ENCODE measurements at regions not wholly inside any gene's neighbourhood (a gene's known extent, or its start where the extent isn't known, plus 50 kb on each side); places are given as distances from the start of the nearest gene placed in this dataset.

DNA sequence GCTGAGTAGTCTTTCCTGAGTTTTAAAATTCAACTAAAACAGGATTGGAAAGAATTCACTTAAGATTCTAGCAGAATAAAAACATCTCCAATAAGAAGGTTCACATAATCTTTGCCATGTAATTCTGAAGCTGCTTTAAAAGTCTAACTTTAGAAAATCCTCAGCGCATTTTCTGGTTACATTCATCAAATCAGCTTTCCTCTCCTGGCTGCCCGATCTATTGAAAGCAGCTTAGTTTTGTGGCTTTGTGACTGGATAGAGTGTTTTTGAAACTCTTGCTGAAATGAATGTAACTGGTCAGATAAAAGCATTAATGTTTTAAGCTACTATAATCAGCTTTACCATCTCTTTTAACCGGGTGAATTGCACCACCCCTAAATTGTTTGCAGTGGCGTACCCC is 66.8 kb downstream of the DOP1B start:
- DNase-seq (ENCODE audit: low read depth, low spot score): no peak
- Histone ChIP-seq H3K79me2 (ENCODE audit: insufficient read depth, low read length) (no peaks in the 10 kb centered on the region), H3K4me3 (replicated peaks in 1 of 2; ENCODE audit: low read depth in 1 of 2, low read length in 2 of 2) (no peak overlapping the region), H3K9me3 (ENCODE audit: control insufficient read depth in 1 of 2, insufficient read depth in 1 of 2, low read depth in 1 of 2, low read length in 2 of 2) (no peaks in the 10 kb centered on the region), H2AFZ (ENCODE audit: low read depth, low read length, poor library complexity, severe bottlenecking) (no peak overlapping the region), H3K9me2 (ENCODE audit: insufficient read depth) (no peaks in the 10 kb centered on the region), H3K4me1 (ENCODE audit: control insufficient read depth in 1 of 2, insufficient read depth in 2 of 2, low read length in 2 of 2) (no peaks in the 10 kb centered on the region), H3K36me3 (ENCODE audit: control insufficient read depth in 1 of 2, insufficient read depth in 2 of 2, low read length in 2 of 2) (no peaks in the 10 kb centered on the region), H3K4me2 (ENCODE audit: low read length) (no peak overlapping the region), H3K9ac (ENCODE audit: low read length) (no peak overlapping the region), H4K20me1 (ENCODE audit: insufficient read depth) (no peaks in the 10 kb centered on the region), H3K27ac (ENCODE audit: low read depth, low read length) (no peak overlapping the region), H3K27me3 (ENCODE audit: insufficient read depth, low read length) (no peaks in the 10 kb centered on the region)
- no peak for ATAC-seq
- intact Hi-C loops (cut with micrococcal nuclease): no loop called here
- RAD21 ChIA-PET (ENCODE audit: low non-redundant PET in 1 of 2, low total read pairs in 2 of 2, uncharacterized antibody in 2 of 2, unreplicated experiment in 2 of 2): no interaction called here
- CTCF ChIA-PET: interaction anchor here (1.3 kb wide), 1 partner anchor 13 kb away, joined by 5 read pairs; no protein-coding TSS in a partner anchor
- TF ChIP-seq EZH2 (IDR thresholded peaks at IDR 0.05): no peak
- TF ChIP-seq, protein P1, sequence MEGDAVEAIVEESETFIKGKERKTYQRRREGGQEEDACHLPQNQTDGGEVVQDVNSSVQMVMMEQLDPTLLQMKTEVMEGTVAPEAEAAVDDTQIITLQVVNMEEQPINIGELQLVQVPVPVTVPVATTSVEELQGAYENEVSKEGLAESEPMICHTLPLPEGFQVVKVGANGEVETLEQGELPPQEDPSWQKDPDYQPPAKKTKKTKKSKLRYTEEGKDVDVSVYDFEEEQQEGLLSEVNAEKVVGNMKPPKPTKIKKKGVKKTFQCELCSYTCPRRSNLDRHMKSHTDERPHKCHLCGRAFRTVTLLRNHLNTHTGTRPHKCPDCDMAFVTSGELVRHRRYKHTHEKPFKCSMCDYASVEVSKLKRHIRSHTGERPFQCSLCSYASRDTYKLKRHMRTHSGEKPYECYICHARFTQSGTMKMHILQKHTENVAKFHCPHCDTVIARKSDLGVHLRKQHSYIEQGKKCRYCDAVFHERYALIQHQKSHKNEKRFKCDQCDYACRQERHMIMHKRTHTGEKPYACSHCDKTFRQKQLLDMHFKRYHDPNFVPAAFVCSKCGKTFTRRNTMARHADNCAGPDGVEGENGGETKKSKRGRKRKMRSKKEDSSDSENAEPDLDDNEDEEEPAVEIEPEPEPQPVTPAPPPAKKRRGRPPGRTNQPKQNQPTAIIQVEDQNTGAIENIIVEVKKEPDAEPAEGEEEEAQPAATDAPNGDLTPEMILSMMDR (IDR thresholded peaks at IDR 0.05 in 2 of 3, conservative IDR thresholded peaks at IDR 0.05 in 1 of 3; ENCODE audit: borderline replicate concordance in 1 of 3, insufficient read depth in 1 of 3, low read depth in 2 of 3, low read length in 2 of 3): no peak
- no peak for TF ChIP-seq CEBPB (IDR thresholded peaks at IDR 0.05; ENCODE audit: low read depth)
- TF ChIP-seq ZNF274 (IDR thresholded peaks at IDR 0.05; ENCODE audit: low read depth, low read length): no peak
- no peak for TF ChIP-seq SP1 (IDR thresholded peaks at IDR 0.05; ENCODE audit: low read depth)
- no TSS peak for BruUV-seq (replicated peaks)
- POLR2A ChIA-PET: no interaction called here

DNA sequence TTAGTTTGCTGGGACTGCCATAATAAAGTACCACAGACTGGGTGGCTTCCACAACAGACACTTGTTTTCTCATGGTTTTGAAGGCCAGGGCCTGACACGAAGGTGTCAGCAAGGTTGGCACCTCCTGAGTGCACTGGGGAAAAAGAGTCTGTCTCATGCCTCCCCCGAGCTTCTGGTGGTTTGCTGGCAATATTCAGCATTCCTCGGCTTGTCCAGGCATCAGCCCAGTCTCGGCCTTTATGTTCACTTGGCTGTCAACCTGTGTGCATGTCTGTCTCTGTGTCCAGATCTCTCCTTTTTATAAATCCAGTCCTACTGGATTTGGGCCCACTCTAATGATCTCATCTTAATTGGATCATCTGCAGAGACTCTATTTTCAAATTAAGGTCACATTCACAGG is 72.6 kb downstream of the DOP1B start:
- H3K27ac ChIP-seq (ENCODE audit: low read depth, low read length): no peak overlapping the region
- no TSS peak for BruUV-seq (replicated peaks)
- TF ChIP-seq TCF7L2 (IDR thresholded peaks at IDR 0.05; ENCODE audit: borderline replicate concordance, extremely low read depth, insufficient read depth, insufficient read length) (no peak), CEBPB (IDR thresholded peaks at IDR 0.05; ENCODE audit: low read depth) (no peak), EZH2 (IDR thresholded peaks at IDR 0.05) (no peak), JUND (IDR thresholded peaks at IDR 0.05) (no peak), FOSL1 (IDR thresholded peaks at IDR 0.05; ENCODE audit: low read depth) (no peak), SIN3A (IDR thresholded peaks at IDR 0.05; ENCODE audit: low read depth) (no peak), ZFX (IDR thresholded peaks at IDR 0.05) (no peak), RAD21 (IDR thresholded peaks at IDR 0.05; ENCODE audit: low read depth) (no peak), SRF (IDR thresholded peaks at IDR 0.05; ENCODE audit: low read depth) (no peak), POLR2A (IDR thresholded peaks at IDR 0.05; ENCODE audit: borderline replicate concordance, extremely low read depth, insufficient read depth, insufficient read length) (no peak), EGR1 (IDR thresholded peaks at IDR 0.05; ENCODE audit: low read depth) (no peak), POLR2AphosphoS5 (IDR thresholded peaks at IDR 0.05; ENCODE audit: low read depth, low read length) (no peak), EZH2phosphoT487 (IDR thresholded peaks at IDR 0.05; ENCODE audit: borderline replicate concordance) (no peak)
- TF ChIP-seq, protein P2, sequence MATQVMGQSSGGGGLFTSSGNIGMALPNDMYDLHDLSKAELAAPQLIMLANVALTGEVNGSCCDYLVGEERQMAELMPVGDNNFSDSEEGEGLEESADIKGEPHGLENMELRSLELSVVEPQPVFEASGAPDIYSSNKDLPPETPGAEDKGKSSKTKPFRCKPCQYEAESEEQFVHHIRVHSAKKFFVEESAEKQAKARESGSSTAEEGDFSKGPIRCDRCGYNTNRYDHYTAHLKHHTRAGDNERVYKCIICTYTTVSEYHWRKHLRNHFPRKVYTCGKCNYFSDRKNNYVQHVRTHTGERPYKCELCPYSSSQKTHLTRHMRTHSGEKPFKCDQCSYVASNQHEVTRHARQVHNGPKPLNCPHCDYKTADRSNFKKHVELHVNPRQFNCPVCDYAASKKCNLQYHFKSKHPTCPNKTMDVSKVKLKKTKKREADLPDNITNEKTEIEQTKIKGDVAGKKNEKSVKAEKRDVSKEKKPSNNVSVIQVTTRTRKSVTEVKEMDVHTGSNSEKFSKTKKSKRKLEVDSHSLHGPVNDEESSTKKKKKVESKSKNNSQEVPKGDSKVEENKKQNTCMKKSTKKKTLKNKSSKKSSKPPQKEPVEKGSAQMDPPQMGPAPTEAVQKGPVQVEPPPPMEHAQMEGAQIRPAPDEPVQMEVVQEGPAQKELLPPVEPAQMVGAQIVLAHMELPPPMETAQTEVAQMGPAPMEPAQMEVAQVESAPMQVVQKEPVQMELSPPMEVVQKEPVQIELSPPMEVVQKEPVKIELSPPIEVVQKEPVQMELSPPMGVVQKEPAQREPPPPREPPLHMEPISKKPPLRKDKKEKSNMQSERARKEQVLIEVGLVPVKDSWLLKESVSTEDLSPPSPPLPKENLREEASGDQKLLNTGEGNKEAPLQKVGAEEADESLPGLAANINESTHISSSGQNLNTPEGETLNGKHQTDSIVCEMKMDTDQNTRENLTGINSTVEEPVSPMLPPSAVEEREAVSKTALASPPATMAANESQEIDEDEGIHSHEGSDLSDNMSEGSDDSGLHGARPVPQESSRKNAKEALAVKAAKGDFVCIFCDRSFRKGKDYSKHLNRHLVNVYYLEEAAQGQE (IDR thresholded peaks at IDR 0.05; ENCODE audit: low read depth): no peak
- TF ChIP-seq, protein P3, sequence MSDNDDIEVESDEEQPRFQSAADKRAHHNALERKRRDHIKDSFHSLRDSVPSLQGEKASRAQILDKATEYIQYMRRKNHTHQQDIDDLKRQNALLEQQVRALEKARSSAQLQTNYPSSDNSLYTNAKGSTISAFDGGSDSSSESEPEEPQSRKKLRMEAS (IDR thresholded peaks at IDR 0.05): no peak

More for the DNA sequence above, 72.6 kb downstream of the DOP1B start:
- ATAC-seq (no peak), DNase-seq (ENCODE audit: low read depth, low spot score) (no peak)
- no peaks in the 10 kb centered on the region for H3K9me2 ChIP-seq (ENCODE audit: insufficient read depth)
- no peaks in the 10 kb centered on the region for H3K27me3 ChIP-seq (ENCODE audit: insufficient read depth, low read length)
- no peak overlapping the region for H3K4me3 ChIP-seq (replicated peaks in 1 of 2; ENCODE audit: low read depth in 1 of 2, low read length in 2 of 2)
- no peak overlapping the region for H3K4me2 ChIP-seq (ENCODE audit: low read length)
- no peaks in the 10 kb centered on the region for H4K20me1 ChIP-seq (ENCODE audit: insufficient read depth)
- no peak overlapping the region for H2AFZ ChIP-seq (ENCODE audit: low read depth, low read length, poor library complexity, severe bottlenecking)
- ChIA-PET CTCF (no interaction called here), POLR2A (no interaction called here), RAD21 (ENCODE audit: low non-redundant PET in 1 of 2, low total read pairs in 2 of 2, uncharacterized antibody in 2 of 2, unreplicated experiment in 2 of 2) (no interaction called here)
- H3K9me3 ChIP-seq (ENCODE audit: control insufficient read depth in 1 of 2, insufficient read depth in 1 of 2, low read depth in 1 of 2, low read length in 2 of 2): no peaks in the 10 kb centered on the region
- peaks cover 0 to 2% of the 10 kb centered on the region in 2 experiments; a peak in 1 of 4 replicates for H3K4me1 ChIP-seq (ENCODE audit: control insufficient read depth in 1 of 2, insufficient read depth in 2 of 2, low read length in 2 of 2)
- no peaks in the 10 kb centered on the region for H3K79me2 ChIP-seq (ENCODE audit: insufficient read depth, low read length)
- H3K36me3 ChIP-seq (ENCODE audit: control insufficient read depth in 1 of 2, insufficient read depth in 2 of 2, low read length in 2 of 2): 0 out of 4 replicates have a peak, but pooled peaks cover 0 to 2% of the 10 kb centered on the region in 2 experiments
- H3K9ac ChIP-seq (ENCODE audit: low read length): no peak overlapping the region
- intact Hi-C loops (cut with micrococcal nuclease): no loop called here
